PC-9 (cell line): ENCODE measurements at regions not wholly inside any gene's neighbourhood (a gene's known extent, or its start where the extent isn't known, plus 50 kb on each side); places are given as distances from the start of the nearest gene placed in this dataset.

Source experiments
- BruUV-seq: library from RNA; stranded (reverse); fragments of 400-500 nt; replicated peaks from 2 replicates; lab custom pipeline; 2021; lab: Mats Ljungman, UMichigan
- CTCF ChIA-PET: fragments of 300-600 bp; sonication (Branson Sonifier 250); formaldehyde crosslinking; loops from one replicate; lab custom pipeline; 2022; ENCODE audit warnings: antibody characterized with exemption; lab: Charles Lee
- POLR2A ChIA-PET: fragments of 300-600 bp; sonication (Branson Sonifier 250); formaldehyde crosslinking; loops from one replicate; lab custom pipeline; 2022; ENCODE audit warnings: antibody characterized with exemption; ENCODE audit not compliant: unreplicated experiment; lab: Charles Lee
- DNase-seq, 2 experiments: peaks; one replicate each; pipeline versions ENCODE4 v3.0.0 to v3.0.0-alpha.2; 2015 to 2022; ENCODE audit warnings: mixed read lengths in 1 of 2
- H2AFZ ChIP-seq: fragments of 200-600 bp; sonication (generic); 2 replicates; pipeline ENCODE4 v1.8.1; 2017; ENCODE audit warnings: antibody characterized with exemption
- H3F3A ChIP-seq: fragments of 200-600 bp; sonication (generic); 2 replicates; pipeline ENCODE4 v1.8.1; 2017; ENCODE audit warnings: antibody characterized with exemption, mild to moderate bottlenecking, low read depth; ENCODE audit not compliant: insufficient read depth
- H3K27ac ChIP-seq: fragments of 200-600 bp; sonication (generic); 2 replicates; pipeline ENCODE4 v1.6.1; 2016; ENCODE audit warnings: mixed run types
- H3K27me3 ChIP-seq: fragments of 200-600 bp; sonication (generic); 2 replicates; pipeline ENCODE4 v1.6.1; 2016; ENCODE audit warnings: low read depth, mixed run types; ENCODE audit not compliant: insufficient read depth
- H3K36me3 ChIP-seq: fragments of 200-600 bp; sonication (generic); 2 replicates; pipeline ENCODE4 v1.6.1; 2016; ENCODE audit warnings: low read depth, mixed run types
- H3K4me1 ChIP-seq: fragments of 200-600 bp; sonication (generic); replicated peaks from 2 replicates; pipeline ENCODE4 v1.6.1; 2016; ENCODE audit warnings: mixed run types; ENCODE audit not compliant: insufficient read depth
- H3K4me2 ChIP-seq: fragments of 200-600 bp; sonication (generic); 2 replicates; pipeline ENCODE4 v1.6.1; 2017; ENCODE audit warnings: mixed run types
- H3K4me3 ChIP-seq: fragments of 200-600 bp; sonication (generic); 2 replicates; pipeline ENCODE4 v1.6.1; 2016; ENCODE audit warnings: mixed run types
- H3K79me2 ChIP-seq: fragments of 200-600 bp; sonication (generic); 2 replicates; pipeline ENCODE4 v1.6.1; 2017; ENCODE audit warnings: low read depth, mixed run types
- H3K9me2 ChIP-seq: fragments of 200-600 bp; sonication (generic); 2 replicates; pipeline ENCODE4 v1.8.1; 2017; ENCODE audit warnings: mild to moderate bottlenecking; ENCODE audit not compliant: insufficient read depth
- H3K9me3 ChIP-seq: fragments of 200-600 bp; sonication (generic); 2 replicates; pipeline ENCODE4 v1.8.1; 2016; ENCODE audit warnings: low read depth; ENCODE audit not compliant: insufficient read depth
- H4K20me1 ChIP-seq: fragments of 200-600 bp; sonication (generic); 2 replicates; pipeline ENCODE4 v1.8.1; 2017; ENCODE audit not compliant: insufficient read depth
- CTCF ChIP-seq: fragments of 200-600 bp; sonication (generic); conservative IDR thresholded peaks from 2 replicates; pipeline ENCODE4 v1.6.1; 2017; ENCODE audit warnings: mixed run types, antibody characterized with exemption, mild to moderate bottlenecking, moderate library complexity
- EZH2 ChIP-seq: fragments of 200-600 bp; sonication (generic); IDR thresholded peaks from 2 replicates; pipeline ENCODE4 v1.8.0; 2017; ENCODE audit warnings: antibody characterized with exemption, low read depth
- intact Hi-C: fragments of 100-400 bp; cut with micrococcal nuclease; formaldehyde crosslinking; loops from one replicate; pipeline ENCODE4 v1.10.0; 2022; ENCODE audit not compliant: unreplicated experiment

GRCh38 chr6:154930451-154930851 is 64.7 kb upstream of the TIAM2 start:
- CTCF ChIA-PET: no interaction called here
- BruUV-seq: no TSS peak
- POLR2A ChIA-PET: no interaction called here

GRCh38 chr6:154931711-154932424 is 63.2 kb upstream of the TIAM2 start:
- no peak for TF ChIP-seq CTCF
- TF ChIP-seq EZH2: no peak
- POLR2A ChIA-PET: interaction anchor here (0.6 kb wide), 2 partner anchors 38 to 65 kb away, joined by 3 to 6 read pairs; no protein-coding TSS in a partner anchor

More at GRCh38 chr6:154930451-154930851, 64.7 kb upstream of the TIAM2 start:
- intact Hi-C loops: loop anchor here (5.0 kb wide), 1 partner anchor 67 kb away; the partner anchor contains the start of gene TIAM2
- TF ChIP-seq CTCF: no peak
- DNase-seq: no peak
- peaks cover 17% of the 10 kb centered on the region; the same call in 1 of the 2 replicates for H3F3A ChIP-seq
- no peak overlapping the region for H3K4me2 ChIP-seq
- H3K79me2 ChIP-seq: no peaks in the 10 kb centered on the region
- no peaks in the 10 kb centered on the region for H3K36me3 ChIP-seq
- peaks cover 24% of the 10 kb centered on the region for H3K4me1 ChIP-seq
- no peaks in the 10 kb centered on the region for H3K9me2 ChIP-seq
- H3K9me3 ChIP-seq: no peaks in the 10 kb centered on the region
- H3K27ac ChIP-seq: no peak overlapping the region
- no peaks in the 10 kb centered on the region for H4K20me1 ChIP-seq
- no peaks in the 10 kb centered on the region for H3K27me3 ChIP-seq
- H2AFZ ChIP-seq: no peak overlapping the region
- no peak overlapping the region for H3K4me3 ChIP-seq

GRCh38 chr6:154932515-154933027 is 62.5 kb upstream of the TIAM2 start:
- TF ChIP-seq EZH2 (no peak), CTCF (no peak)
- H4K20me1 ChIP-seq: no peaks in the 10 kb centered on the region
- H3K9me2 ChIP-seq: no peaks in the 10 kb centered on the region
- BruUV-seq: no TSS peak
- H3K36me3 ChIP-seq: no peaks in the 10 kb centered on the region
- no peak overlapping the region for H3K4me3 ChIP-seq
- H3F3A ChIP-seq: peaks cover 17% of the 10 kb centered on the region; the same call in 1 of the 2 replicates
- peaks cover 24% of the 10 kb centered on the region for H3K4me1 ChIP-seq
- POLR2A ChIA-PET: interaction anchor here (0.6 kb wide), 2 partner anchors 37 to 64 kb away, joined by 3 to 6 read pairs; no protein-coding TSS in a partner anchor
- intact Hi-C loops: loop anchor here (1.0 to 5.0 kb wide), 2 partner anchors 65 to 195 kb away; partner anchors contain the start of gene TIAM2
- no peaks in the 10 kb centered on the region for H3K79me2 ChIP-seq
- CTCF ChIA-PET: no interaction called here
- DNase-seq: peak; percentile 27 to 80
- no peaks in the 10 kb centered on the region for H3K27me3 ChIP-seq
- no peak overlapping the region for H2AFZ ChIP-seq
- peak overlapping the region; percentile 42 for H3K27ac ChIP-seq
- H3K9me3 ChIP-seq: no peaks in the 10 kb centered on the region
- H3K4me2 ChIP-seq: peak overlapping the region; percentile 10

More at GRCh38 chr6:154931711-154932424, 63.2 kb upstream of the TIAM2 start:
- no peaks in the 10 kb centered on the region for H4K20me1 ChIP-seq
- no peaks in the 10 kb centered on the region for H3K36me3 ChIP-seq
- BruUV-seq: no TSS peak
- peak; percentile 7 to 54 for DNase-seq
- H3F3A ChIP-seq: peaks cover 17% of the 10 kb centered on the region; the same call in 1 of the 2 replicates
- H3K4me2 ChIP-seq: peak overlapping the region; percentile 10
- H3K4me1 ChIP-seq: peaks cover 24% of the 10 kb centered on the region
- no peaks in the 10 kb centered on the region for H3K9me2 ChIP-seq
- intact Hi-C loops: loop anchor here (1.0 to 5.0 kb wide), 2 partner anchors 65 to 195 kb away; partner anchors contain the start of gene TIAM2
- no peaks in the 10 kb centered on the region for H3K9me3 ChIP-seq
- H3K27ac ChIP-seq: peak overlapping the region; percentile 42
- CTCF ChIA-PET: interaction anchor here (0.7 kb wide), 2 partner anchors 216 to 519 kb away, joined by 9 to 11 read pairs; no protein-coding TSS in a partner anchor
- no peak overlapping the region for H2AFZ ChIP-seq
- no peaks in the 10 kb centered on the region for H3K27me3 ChIP-seq
- no peak overlapping the region for H3K4me3 ChIP-seq
- no peaks in the 10 kb centered on the region for H3K79me2 ChIP-seq
